GM11168 (cell line): ENCODE measurements at regions not wholly inside any gene's neighbourhood (a gene's known extent, or its start where the extent isn't known, plus 50 kb on each side); places are given as distances from the start of the nearest gene placed in this dataset.
"Not testable (repeated sequence)": the region's sequence is repeated elsewhere in the genome, so short reads cannot be mapped to it uniquely, and the experiment has no call there.

ENCODE experiments used
- in situ Hi-C: fragments of 300-500 bp; cut with MboI; formaldehyde crosslinking; loops from one replicate; pipeline ENCODE4 v1.12.0; 2022; ENCODE audit warnings: low sequenced_read_pairs; ENCODE audit not compliant: unreplicated experiment

DNA sequence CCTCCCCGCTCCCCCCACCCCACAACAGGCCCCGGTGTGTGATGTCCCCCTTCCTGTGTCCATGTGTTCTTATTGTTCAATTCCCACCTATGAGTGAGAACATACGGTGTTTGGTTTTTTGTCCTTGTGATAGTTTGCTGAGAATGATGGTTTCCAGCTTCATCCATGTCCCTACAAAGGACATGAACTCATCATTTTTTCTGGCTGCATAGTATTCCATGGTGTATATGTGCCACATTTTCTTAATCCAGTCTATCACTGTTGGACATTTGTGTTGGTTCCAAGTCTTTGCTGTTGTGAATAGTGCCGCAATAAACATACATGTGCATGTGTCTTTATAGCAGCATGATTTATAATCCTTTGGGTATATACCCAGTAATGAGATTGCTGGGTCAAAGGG, 104.3 kb downstream of the MTPN start:
- in situ Hi-C loops, result not testable (repeated sequence)

GRCh38 chr7:135862586-135863340, 114.2 kb upstream of the FAM180A start:
- in situ Hi-C loops, result no loop called here

- in situ Hi-C loops, result no loop called here
Measured at GRCh38 chr7:135859538-135859937, 110.9 kb upstream of the FAM180A start.

- in situ Hi-C loops, result no loop called here
Measured at GRCh38 chr7:135858851-135859250, 110.2 kb upstream of the FAM180A start.

DNA sequence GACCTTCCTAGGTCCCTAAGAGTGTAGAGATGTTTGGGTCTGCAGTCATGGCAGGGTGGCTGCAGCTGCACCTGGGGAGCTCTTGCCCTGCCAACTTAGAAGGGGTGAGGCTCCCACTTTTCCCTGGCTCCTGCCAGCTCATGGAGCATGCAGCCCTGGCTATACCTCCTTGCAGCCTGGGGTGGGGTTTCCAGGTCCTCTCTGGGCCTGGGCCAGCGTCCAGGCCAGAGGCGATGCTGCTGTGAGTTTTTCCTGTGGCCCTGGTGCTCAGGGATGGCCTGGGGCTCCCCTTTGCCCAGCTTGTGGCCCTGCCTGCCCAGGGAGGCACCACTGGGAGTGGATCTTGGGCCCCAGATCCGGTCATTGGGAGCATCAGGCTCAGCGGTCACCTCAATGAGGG, 109.8 kb upstream of the FAM180A start:
- in situ Hi-C loops, result no loop called here

GRCh38 chr7:135857519-135858274, 109.1 kb upstream of the FAM180A start:
- in situ Hi-C loops, result no loop called here

DNA sequence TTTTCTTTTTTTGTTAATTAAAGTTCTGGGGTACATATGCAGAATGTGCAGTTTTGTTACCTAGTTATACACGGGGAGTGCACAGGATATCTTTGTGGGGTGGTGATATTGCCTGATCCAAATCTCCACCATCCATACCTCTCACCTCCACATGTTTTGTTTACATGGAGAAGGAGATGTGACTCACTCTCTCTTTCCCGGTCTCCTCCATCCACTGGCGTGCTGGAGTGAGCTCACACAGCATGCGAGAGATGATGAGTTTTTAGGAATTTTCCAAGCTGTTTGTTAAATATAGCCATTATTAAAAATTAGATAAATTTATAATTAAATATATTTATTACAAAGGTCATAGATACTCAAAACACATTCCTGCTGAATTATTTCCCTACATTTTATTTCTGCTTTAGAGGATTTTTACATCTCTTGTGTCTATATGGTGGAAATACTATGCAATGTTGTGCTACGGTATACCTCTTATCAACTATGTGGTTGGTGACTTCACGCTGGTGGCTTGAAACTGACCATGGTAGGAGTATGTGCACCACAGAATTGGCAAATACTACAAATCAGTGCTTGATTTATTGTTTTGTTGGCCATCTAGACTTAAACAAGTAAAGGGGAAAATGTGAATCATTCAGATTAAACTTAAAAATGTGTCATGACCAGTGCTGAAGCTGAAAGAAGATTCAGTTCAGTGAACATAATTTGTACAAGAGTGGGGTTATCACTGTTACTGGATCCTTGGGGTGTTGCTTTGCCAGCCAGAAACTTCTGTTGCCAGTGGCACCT, 107.9 kb upstream of the FAM180A start:
- in situ Hi-C loops, result no loop called here

DNA sequence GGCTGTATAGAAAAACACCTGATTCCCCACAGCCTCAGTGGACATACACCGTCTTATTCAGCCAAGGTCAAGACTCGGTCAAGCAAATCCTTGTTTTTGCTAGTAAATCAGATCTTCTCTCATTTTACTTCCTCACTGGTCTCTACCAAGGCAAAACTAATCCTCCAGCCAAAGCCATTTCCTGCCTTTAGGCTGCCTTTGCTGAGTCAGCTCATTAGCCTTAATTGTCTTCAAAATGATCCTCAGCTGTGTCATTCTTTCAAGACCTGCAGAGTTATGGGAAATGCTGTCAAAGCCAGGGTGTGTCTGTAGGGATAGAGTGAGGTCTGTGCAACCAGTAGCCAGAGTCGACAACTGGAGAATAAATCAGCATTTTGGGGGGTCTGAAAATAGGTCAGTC, 107.2 kb upstream of the FAM180A start:
- in situ Hi-C loops, result no loop called here

- in situ Hi-C loops, result no loop called here
Measured at GRCh38 chr7:135853499-135853898, 104.9 kb upstream of the FAM180A start.

GRCh38 chr7:135853008-135853407, 104.4 kb upstream of the FAM180A start:
- in situ Hi-C loops, result no loop called here

GRCh38 chr7:135847242-135847641, 98.6 kb upstream of the FAM180A start:
- in situ Hi-C loops, result no loop called here

DNA sequence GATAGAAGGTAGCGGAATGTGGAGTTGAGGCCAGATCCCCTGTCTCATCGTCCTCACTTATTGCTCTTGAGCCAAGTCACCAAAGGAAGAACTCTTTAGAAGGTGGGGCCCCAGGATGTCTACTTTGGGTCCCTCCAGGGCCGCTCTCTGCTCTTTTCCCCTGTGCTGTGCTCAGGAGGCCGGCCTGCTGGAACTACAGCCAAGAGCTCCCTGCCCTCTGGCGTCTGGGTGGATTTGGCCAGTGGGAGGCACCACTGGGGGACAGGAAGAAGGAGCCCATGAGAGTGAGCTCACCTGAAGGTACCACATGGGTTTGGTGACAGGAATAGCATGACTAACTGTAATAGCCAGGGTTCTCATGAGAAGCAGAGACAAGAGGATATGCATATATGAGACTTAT, 97.7 kb upstream of the FAM180A start:
- in situ Hi-C loops, result no loop called here

- in situ Hi-C loops, result no loop called here
Measured at GRCh38 chr7:135845415-135846075, 96.9 kb upstream of the FAM180A start.

GRCh38 chr7:135844903-135845302, 96.3 kb upstream of the FAM180A start:
- in situ Hi-C loops, result no loop called here

DNA sequence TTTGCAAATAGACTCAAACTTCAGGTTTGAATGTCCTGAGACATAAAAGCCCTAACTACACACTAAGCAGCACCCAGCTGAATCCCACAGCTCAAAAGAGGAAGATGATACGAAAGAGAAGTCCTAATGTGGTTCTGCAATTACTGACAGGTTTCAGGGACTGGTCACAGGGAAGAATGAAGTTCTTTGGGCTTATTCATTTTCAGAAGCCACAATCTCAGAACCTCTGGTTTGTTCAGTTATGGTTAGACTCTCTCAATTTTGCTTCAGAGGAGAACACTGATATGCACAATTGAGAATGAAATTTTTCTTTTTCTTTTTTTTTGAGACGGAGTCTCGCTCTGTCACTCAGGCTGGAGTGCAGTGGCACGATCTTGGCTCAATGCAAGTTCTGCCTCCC, 94.6 kb upstream of the FAM180A start:
- in situ Hi-C loops, result no loop called here

DNA sequence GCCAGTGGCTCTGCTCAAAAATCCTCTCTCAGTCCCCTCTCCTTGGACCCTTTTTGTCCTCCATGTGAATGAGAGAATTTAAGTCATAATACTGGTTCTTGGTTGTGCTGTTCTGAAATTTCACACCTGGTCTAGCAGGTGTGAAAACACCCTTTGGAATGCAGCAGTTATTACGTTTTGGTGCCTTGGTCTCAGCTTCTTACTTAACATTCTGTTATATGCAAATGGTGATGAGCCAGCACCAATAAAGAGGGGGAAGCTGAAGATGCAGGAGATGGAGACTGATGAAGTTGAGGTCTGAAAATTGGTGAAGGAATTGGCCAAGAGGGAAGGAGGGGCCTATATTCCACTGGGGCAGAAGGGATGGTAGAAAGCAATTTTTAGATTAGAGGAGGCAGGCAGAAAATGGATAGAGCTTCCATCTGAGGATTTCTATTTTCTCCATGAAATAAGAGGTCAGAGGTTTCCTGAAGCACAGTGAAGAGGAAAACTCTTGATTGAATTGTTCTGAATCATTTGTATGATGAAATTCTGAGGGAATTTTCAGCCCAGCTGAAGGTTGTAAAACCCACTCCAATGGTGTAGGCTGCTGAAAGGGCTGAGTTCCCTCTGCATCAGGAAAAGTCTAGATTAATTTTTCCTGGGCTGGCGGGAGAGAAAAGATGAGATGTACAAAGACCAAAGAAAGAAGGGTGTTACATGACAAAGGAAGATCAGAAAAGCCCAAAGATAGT, 94.0 kb upstream of the FAM180A start:
- in situ Hi-C loops, result no loop called here

DNA sequence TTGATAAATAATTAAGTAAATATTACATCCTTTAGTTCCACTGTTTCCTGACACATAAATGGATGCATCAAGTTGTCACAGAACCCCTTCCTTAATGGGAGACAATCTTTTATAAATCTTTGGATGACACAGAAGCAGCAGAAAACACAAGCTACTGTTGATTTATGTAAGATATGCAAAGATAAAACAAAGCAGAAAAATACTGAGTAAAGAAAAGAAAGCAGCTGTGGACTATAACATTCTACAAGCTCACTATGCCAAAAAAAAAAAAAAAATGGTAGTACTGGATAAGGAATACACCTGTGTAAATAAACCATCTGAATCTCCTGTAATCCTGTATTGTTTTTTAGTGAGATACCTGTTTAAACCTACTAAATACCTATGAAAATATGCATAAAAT, 92.0 kb upstream of the FAM180A start:
- in situ Hi-C loops, result no loop called here

GRCh38 chr7:135837675-135838074, 89.1 kb upstream of the FAM180A start:
- in situ Hi-C loops, result no loop called here

- in situ Hi-C loops, result no loop called here
Measured at GRCh38 chr7:135834266-135834665, 85.7 kb upstream of the FAM180A start.

GRCh38 chr7:135833642-135834041, 85.0 kb upstream of the FAM180A start:
- in situ Hi-C loops, result no loop called here
